ENCODE measurements at regions not wholly inside any gene's neighbourhood (a gene's known extent, or its start where the extent isn't known, plus 50 kb on each side); places are given as distances from the start of the nearest gene placed in this dataset.
"Not testable (repeated sequence)": the region's sequence is repeated elsewhere in the genome, so short reads cannot be mapped to it uniquely, and the experiment has no call there.

DNA sequence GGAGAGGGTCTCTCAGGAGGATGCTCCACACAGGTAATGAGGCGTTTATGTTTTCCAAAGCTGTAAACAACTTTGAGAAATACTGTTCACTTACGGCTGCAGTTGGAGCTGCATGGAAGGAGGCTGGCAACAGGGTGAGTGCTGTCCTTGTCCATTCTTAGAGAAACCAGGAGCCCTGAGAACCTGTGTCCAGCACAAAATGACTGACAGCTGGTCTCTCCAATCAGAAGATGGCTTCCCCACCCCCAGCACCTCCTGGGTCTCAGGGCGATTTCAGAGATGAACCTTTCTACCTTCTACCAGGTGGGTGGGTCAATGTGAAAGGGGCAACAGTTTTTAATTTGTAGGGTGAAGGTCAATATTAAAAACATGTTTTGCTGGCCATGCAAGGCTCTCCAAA lies 353.6 kb downstream of the NPHP4 start:
- no peak for DNase-seq (ENCODE audit: low read depth in 2 of 2)

DNA sequence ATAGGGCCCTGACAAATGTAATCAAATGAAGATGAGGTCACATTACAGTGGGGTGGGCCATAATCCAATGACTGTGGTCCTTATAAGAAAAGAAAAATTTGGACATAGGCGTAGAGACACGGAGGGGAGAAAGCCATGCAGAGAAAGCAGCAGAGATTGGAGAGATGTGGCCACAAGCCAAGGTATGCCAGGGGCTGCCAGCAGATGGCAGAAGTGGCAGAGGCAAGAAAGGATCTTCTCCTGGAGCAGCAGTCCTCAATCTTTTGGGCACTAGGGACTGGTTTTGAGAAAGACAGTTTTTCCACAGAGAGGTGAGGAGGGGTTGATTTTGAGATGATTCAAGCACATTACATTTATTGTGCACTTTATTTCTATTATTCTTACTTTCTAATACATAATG lies 355.1 kb downstream of the NPHP4 start:
- peak in 1 of 2 experiments; percentile 11 for DNase-seq (ENCODE audit: low read depth in 2 of 2)

DNA sequence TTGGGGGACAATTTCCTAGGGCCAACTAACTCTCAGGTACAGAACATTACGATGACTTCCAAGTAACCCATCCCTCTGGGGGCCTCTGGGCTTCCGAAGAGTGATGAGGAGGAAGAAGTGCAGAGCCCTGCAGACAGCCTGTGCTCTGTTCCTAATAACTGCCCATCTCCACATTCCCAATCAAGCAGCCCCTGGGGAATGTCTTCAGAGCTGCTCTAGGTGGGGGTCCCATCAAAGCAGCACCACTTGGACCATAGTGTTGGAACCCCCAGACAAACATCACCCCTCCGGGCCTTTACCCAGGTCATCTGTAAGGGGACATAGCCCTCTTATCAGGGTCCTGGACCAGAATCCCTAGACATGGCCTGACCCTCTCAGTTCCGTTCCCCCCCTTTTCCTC lies 357.3 kb downstream of the NPHP4 start:
- DNase-seq (ENCODE audit: low read depth in 2 of 2), result no peak

DNA sequence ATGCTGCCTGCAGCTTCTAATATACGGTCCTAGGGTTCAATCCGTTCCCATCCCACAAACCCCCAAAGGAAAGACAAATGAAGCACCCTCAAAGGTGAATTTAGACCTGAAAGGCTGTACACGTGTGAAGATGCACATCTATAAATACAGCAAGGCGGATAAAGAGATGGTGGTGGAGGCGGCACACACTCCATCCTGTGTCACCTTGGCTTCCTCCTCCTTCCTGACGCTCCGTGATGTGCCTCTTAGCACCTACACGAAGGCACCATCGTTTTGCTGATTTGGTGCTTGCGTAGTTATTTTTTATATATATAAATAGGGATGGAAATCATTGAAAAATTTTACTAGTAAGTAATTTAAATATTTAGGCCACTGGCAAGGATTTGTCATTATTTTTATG lies 359.4 kb downstream of the NPHP4 start:
- no peak for DNase-seq (ENCODE audit: low read depth in 2 of 2)

DNA sequence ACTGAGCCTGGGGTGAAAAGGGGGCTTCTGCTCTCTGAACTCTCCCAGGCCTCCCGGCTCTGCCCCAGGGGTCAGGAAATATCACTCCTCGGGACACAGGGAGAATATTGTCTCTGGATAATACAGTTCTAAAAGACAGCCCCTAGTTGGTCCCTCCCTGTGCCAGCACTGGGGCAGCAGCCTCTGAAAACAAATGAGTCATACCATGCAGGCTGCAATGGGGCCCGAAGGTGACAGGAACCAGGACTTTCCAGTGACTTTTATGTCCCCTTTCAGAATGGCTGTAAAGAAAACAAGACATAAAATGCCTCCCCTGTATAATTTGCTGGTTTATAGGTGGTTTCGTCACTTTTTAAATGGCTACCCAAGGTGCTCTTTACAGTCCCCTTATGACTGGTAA lies 360.0 kb downstream of the NPHP4 start:
- peak in 1 of 2 experiments; percentile 6 for DNase-seq (ENCODE audit: low read depth in 2 of 2)

DNA sequence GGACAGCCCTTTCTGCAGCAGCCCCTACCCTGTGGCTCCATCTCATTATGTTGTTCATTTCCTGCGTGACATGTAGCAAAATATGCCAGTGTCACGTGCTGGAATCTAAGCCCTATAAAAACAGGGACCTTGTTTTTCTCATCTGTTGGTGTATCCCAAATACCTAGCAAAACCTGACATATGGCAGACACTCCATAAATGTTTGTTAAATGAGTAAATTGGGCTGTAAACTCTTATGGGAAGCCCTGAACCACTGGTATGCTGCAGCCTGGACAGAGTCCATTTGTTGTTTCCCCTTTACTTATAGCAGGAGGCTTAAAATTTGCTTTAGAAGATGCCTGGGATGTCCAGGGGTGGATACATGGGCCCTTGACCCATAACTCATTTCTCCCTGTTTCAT lies 363.8 kb downstream of the NPHP4 start:
- DNase-seq (ENCODE audit: low read depth in 2 of 2), result no peak

DNA sequence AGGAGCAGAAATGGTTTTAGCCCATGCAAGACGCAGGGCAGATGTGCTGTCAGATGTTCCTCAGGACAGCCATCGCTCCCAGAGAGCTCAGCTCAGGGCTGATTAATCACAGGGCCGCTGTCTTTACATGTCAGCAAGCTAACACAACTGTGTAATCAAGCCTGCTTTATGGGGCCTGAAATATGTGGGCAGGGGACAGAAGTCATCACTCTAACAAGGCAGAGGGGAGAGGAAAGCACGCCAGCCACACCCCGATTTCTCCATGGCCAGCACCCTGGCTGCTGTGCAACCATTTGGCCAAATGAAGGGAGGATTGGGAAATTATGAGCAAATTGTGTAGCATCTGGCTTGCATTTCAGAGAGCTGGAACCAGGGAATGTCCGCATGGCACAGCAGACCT lies 368.8 kb downstream of the NPHP4 start:
- no peak for DNase-seq (ENCODE audit: low read depth in 2 of 2)

DNA sequence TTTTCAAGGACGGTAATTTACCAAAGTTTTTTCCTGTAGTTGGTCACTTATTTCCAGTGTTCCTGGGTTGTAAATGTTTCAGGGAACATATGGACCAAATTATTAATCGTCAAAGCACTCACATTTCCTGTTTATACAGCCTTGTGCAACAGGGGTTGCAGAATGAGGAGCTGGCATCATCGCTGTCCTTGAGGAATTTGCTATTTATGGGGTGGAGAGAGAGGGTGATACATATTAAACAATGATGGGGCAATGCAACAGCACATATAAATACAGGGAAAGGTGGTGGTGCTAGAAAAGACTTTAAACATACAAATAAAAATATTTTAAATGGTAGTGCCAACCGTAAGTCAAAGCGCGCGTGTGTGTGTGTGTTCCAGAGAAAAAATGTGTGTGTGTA lies 369.8 kb downstream of the NPHP4 start:
- DNase-seq (ENCODE audit: low read depth in 2 of 2), result no peak

DNA sequence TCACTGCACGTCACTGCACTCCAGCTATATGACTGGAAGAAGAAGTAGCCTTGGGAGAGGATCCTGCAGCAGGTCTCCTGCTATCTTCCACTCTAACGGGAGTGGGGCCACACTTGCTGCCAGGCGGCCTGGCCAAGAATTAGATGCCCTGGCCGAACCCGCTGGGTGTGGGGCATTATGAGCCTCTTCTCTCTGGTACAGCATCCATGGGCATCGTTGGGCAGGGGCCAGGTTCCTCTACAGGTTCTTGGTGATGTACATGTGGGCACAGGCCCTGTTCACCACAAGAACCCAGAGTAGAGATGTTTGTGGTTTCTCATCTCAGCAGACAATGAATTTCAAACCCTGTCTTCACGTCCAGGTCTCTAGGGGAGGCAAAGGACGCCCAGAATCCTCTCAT lies 370.5 kb downstream of the NPHP4 start:
- DNase-seq (ENCODE audit: low read depth in 2 of 2), result no peak

DNA sequence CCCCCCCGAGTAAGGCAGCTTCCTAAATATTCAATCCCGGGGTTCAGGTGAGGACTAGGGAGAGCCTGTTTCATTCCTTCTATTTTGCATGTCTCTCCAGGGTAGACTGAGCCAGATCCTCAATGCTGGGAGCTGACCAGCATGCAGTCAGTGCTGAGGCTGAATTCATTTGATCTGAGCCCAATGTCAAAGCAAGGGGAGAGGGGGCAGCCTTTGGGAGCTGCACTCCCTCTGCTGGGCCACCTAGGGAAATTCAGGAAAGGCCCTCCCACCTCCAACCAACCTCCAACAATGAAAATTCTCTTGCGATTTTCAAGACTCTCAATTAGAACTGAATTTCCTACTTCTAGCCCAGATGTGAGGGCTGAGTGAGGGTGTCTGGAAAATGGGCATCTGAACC lies 371.2 kb downstream of the NPHP4 start:
- DNase-seq (ENCODE audit: low read depth in 2 of 2), result no peak

DNA sequence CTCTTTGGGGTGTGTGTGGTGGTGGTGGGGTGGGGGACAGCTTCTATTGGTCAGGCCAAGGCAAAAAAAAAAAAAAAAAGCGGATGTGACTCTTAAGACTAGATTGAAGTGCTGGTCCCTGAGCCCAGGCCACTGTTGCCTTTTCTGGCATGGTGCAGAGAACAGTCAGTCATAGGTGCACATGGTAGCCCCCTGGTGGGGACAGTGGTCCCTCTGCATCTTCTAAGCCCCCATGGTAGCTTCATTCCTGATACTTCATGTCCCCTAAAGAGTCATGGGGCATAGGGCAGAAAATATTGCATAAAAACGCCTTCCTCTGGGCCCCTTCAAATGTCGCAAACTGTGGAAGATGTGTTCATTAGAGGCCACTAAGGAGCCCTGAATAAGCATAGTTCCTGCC lies 371.8 kb downstream of the NPHP4 start:
- DNase-seq (ENCODE audit: low read depth in 2 of 2), result no peak

DNA sequence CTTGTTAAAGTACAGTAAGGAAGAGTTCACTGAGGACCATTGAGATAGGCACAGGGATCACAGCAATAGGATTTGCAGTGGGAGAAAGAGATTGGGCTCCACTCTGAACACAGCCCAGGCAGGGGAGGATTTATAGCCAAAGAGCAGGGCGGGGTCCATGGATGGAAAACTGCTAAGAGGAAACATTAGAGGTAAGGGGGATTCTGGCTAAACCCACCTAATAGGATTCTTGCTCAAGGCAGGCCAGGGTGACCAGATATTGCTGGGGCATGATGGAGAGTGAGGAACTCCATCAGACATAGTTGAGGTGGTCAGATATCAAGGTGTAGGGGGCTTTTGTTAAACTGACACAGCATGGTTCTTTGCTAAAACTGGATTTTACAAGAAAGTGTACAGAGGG lies 372.8 kb downstream of the NPHP4 start:
- DNase-seq (ENCODE audit: low read depth in 2 of 2), result no peak

DNA sequence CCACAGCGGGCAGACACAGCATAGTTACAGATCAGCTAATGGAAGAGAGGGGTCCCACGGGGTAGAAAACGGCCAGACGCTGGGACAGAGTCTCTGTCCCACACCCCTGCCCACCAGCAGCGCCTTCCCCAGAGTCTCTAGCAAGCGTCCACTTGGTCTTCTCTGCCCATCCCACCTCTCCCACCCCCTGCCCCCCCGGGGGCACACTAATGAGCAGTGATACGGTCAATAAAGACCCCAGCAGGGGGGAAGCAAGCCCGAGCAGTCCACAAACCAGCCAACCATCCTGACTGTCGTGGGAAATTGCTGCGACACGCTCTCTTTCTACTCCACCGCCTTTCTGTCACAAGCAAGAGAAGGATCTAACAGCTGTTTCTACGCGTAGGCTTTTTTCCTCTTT lies 374.7 kb downstream of the NPHP4 start:
- no peak for DNase-seq (ENCODE audit: low read depth in 2 of 2)

DNA sequence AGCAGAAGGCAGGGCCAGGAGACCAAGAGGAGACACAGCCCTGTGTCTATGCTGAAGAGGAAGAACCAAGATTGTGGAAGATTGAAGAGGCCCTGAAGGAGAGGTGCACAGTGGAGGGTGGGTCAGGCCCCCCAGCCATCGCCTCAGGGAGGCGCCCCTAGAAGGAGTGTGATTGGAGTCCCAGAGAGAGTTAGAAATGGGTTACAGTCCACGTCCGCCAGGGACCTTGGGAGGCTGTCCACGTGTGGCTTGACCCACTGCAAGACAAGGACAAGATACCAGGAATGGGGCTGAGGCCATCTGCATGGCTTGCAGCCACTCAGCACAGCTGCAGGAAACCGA lies 375.1 kb downstream of the NPHP4 start:
- DNase-seq (ENCODE audit: low read depth in 2 of 2), result no peak

DNA sequence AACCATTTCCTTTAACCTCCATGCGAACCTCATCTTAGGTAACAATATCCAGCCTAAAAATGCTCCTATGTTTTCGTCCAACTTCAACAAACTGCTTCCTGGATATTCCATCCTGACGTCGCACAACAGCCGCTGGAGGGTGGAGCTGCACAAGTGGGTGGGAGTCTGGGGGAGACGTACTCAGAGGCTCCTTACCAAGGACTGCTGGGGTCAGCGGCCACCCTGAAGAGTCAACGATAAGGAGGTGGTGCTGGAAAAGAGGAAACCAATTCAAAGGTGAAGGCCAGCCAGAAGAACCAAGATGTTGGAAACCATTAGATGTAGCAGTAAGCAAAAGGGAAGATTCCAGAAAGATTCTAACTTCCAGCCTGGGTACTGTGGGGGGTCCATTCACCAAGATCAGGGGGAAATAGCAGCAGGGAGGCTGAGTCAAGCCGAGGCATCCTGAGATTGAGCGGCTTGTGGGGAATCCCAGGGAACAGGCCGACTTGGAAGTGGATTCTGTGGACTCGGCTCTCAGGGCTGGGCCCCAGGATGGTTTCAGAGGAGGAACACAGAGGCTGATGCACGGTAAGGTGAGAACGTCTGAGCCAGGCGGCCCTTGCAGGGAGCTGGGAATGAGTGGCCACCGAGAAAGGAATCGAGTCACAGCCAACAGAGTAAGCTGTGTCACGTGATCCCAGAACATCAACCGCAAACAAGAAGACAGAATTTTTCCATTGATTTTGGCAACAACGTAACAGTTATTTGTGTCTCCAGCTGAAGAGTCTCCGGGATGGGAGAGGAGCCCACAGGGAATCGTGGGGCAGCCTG lies 375.7 kb downstream of the NPHP4 start:
- no peak for DNase-seq (ENCODE audit: low read depth in 2 of 2)

DNA sequence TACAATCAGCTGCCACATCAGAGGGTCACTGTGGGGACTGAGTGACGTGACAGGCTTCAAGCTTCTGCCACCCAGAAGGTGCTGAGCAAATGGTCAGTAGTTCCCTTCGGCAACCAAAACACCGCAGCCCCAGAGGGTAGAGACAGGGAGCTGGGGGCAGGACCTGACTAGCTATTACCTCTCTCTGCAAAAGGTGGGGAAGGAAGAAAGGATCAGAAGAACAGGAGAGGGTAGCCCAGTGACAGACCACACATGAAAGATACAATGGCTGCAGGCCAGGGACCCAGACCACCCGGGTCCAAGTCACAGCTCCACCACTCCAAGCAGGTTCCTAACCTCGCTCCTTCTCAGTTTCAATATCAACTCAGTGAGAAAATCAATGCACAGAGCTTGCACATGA lies 377.1 kb downstream of the NPHP4 start:
- DNase-seq (ENCODE audit: low read depth in 2 of 2), result no peak

DNA sequence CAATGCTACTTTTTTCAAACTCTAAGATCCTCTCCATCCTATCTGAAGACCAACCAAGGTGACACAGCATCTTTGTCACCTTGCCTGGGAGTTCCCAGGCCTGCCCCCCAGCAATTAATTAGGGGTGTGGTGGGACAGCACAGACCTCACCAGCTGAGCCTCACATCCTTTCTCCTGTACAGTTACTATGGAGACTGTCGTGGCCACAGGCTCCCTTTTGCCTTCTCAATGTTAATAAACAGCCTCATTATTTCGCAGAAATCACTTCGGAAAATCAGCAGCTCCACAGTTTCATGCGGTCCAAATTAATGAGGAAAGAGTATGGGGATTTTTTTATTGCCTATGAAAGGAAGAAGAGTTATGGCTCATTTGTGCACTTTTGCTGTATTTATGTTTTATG lies 378.3 kb downstream of the NPHP4 start:
- no peak for DNase-seq (ENCODE audit: low read depth in 2 of 2)

DNA sequence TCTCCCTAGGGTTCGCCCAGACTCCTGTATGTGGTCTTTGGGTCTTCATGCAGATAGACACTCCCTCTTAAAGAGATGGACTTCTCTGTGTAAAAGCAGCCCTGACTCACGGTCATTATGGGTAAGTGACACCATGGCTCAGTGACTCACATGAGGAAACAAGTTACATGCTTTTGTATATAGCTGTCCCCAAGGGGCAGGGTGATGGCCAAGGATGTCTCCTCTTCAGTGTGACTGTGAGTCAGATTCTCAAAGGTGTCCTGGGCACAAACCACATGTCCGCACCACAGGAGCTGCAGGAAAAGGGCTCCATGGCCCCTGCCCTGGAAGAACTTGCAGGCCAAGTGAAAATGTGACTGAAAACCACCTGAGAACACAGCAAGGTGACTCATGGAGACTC lies 380.4 kb downstream of the NPHP4 start:
- DNase-seq (ENCODE audit: low read depth in 2 of 2), result no peak

DNA sequence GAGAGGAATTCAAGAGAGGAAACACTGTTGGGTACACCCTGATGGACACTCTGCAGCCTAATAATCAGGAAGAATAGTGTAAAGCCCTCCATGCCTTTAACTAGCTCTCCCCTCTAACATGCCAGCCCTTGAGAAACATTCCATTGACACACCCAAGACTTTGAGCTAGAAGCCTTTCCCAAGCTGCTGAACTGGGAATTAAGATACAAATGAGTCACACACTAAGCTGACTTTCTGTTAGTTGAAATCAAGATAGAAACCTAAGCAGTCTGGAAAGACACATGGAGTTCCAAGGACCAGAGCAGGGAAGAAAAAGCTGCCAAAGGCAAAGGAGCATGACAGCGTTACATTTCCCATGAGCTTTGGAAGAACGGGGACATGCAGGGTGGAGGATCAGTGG lies 380.8 kb downstream of the NPHP4 start:
- no peak for DNase-seq (ENCODE audit: low read depth in 2 of 2)

DNA sequence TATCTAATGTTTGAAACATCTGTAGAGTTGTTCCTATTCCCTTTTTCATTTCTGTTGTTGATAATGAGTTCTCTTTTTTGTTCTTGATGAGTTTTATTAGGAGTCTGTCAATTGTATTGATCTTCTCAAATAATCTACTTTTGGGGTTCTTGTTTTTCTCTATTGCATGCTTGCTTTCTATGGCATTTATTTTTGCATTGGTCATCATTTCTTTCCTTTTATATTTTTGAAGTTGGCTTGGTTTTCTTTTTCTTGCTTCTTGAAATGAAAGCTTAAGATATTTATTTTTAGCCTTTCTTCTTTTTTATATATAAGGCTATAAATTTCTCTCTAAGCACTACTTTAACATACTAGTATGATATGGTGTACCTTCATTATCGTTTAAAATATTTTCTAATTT lies 381.8 kb downstream of the NPHP4 start:
- DNase-seq (ENCODE audit: low read depth in 2 of 2), result no peak

DNA sequence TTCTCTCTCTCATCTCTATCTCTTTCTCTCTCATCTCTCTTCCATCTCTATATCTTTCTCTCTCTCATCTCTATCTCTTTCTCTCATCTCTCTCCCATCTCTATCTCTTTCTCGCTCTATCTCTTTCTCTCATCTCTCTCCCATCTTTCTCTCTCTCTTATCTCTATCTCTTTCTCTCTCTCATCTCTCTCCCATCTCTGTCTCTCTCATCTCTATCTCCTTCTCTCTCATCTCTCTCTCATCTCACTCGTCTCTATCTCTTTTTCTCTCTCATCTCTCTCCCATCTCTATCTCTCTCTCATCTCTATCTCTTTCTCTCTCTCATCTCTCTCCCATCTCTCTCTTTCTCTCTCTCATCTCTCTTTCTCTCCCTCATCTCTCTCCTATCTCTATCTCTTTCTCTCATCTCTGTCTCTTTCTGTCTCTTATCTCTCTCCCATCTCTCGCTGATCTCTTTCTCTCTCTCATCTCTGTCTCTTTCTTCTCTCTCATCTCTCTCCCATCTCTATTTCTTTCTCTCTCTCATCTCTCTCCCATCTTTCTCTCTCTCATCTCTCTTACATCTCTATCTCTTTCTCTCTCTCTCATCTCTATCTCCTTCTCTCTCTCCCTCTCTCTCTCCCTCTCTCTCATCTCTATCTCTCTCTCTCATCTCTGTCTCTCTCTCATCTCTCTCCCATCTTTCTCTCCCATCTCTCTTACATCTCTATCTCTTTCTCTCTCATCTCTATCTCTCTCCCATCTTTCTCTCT lies 388.7 kb downstream of the NPHP4 start:
- DNase-seq (ENCODE audit: low read depth in 2 of 2), result no peak

DNA sequence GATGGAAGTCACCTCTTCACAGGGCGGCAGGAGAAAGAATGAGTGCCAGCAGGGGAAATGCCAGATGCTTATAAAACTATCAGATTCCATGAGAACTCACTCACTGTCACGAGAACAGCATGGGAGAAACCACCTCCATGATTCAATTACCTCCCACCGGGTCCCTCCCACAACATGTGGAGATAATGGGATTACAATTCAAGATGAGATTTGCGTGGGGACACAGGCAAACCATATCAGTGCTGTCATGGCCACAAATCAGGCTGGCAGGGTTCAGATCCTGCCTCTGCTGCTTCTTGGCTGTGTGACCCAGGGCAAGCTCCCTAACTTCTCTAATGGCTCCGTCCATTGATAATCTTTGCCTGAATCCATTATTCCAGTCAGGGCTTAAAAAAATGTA lies 389.5 kb downstream of the NPHP4 start:
- not testable (repeated sequence) for DNase-seq (ENCODE audit: low read depth in 2 of 2)

DNA sequence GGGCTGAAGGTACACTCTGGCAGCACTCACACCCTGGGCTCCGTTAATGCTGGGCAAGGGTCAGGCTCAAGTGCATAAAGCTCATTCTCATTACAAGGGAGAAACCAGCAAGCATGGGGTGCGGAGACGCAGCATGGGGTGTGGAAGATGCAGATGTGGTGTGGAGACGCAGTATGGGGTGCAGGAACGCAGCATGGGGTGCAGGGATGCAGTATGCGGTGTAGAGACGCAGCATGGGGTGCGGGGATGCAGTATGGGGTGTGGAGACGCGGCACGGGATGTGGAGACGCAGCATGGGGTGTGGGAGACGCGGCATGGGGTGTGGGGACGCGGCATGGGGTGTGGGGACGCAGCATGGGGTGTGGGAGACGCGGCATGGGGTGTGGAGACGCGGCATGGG lies 390.7 kb downstream of the NPHP4 start:
- DNase-seq (ENCODE audit: low read depth in 2 of 2), result no peak

DNA sequence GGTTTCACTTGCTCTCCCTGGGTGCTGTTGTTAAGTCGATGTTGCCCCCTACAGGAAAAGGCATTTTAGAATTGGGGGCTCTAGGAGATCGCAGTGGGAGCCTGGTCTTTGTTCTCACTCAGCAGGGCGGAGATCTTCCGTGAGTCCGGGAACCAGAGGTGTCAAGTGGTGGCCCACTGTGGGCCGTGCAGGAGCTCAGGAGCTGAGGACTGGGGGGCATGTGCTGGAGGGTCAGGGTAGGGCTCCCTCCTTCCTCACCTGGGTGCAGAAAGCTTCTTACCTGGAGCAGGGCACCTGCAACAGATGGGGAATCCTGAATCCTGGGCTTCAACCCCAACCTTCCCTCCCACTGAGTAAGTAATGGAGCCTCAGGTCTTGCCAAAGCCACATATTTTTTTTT lies 392.7 kb downstream of the NPHP4 start:
- no peak for DNase-seq (ENCODE audit: low read depth in 2 of 2)

All from stimulated activated CD4-positive, alpha-beta T cell treated with anti-CD3 and anti-CD28 coated beads, Interleukin-12 subunit alpha, Interleukin-12 subunit beta, amount 100 ng/mL, for 24 hours (primary cell).